NCI-H1092 (cell line): ENCODE measurements at regions not wholly inside any gene's neighbourhood (a gene's known extent, or its start where the extent isn't known, plus 50 kb on each side); places are given as distances from the start of the nearest gene placed in this dataset.

Experiments used
- DNase-seq: peaks from one replicate; lab custom pipeline; 2025; lab: John Stamatoyannopoulos, UW

GRCh38 chr18:71899183-71899582 lies 645.0 kb downstream of the CBLN2 start:
- no peak for DNase-seq

- DNase-seq = no peak
Observed at GRCh38 chr18:71887509-71887908, 656.6 kb downstream of the CBLN2 start.

GRCh38 chr18:71878226-71878625 lies 665.9 kb downstream of the CBLN2 start:
- DNase-seq = no peak

- no peak for DNase-seq
Observed at GRCh38 chr18:71873695-71874094, 670.4 kb downstream of the CBLN2 start.

- no peak for DNase-seq
Observed at GRCh38 chr18:71865888-71866287, 678.3 kb downstream of the CBLN2 start.

GRCh38 chr18:71850602-71851001 lies 693.5 kb downstream of the CBLN2 start:
- DNase-seq = no peak

- no peak for DNase-seq
Observed at GRCh38 chr18:71849407-71849806, 694.7 kb downstream of the CBLN2 start.

- no peak for DNase-seq
Observed at GRCh38 chr18:71846716-71847115, 697.4 kb downstream of the CBLN2 start.

- DNase-seq = no peak
Observed at GRCh38 chr18:71844814-71845213, 699.3 kb downstream of the CBLN2 start.

- no peak for DNase-seq
Observed at GRCh38 chr18:71842666-71843065, 701.5 kb downstream of the CBLN2 start.

- no peak for DNase-seq
Observed at GRCh38 chr18:71837547-71837946, 706.6 kb downstream of the CBLN2 start.

GRCh38 chr18:71832946-71833617 lies 711.1 kb downstream of the CBLN2 start:
- no peak for DNase-seq

GRCh38 chr18:71831039-71831438 lies 713.1 kb downstream of the CBLN2 start:
- no peak for DNase-seq

- DNase-seq = no peak
Observed at GRCh38 chr18:71827301-71827700, 716.8 kb downstream of the CBLN2 start.

GRCh38 chr18:71815305-71815704 lies 728.8 kb downstream of the CBLN2 start:
- no peak for DNase-seq

- no peak for DNase-seq
Observed at GRCh38 chr18:71809711-71810110, 734.4 kb downstream of the CBLN2 start.

- no peak for DNase-seq
Observed at GRCh38 chr18:71808616-71809015, 735.5 kb downstream of the CBLN2 start.

GRCh38 chr18:71807586-71807985 lies 736.6 kb downstream of the CBLN2 start:
- no peak for DNase-seq

GRCh38 chr18:71798986-71799673 lies 745.0 kb downstream of the CBLN2 start:
- no peak for DNase-seq

GRCh38 chr18:71797554-71797953 lies 746.6 kb downstream of the CBLN2 start:
- no peak for DNase-seq

GRCh38 chr18:71784777-71785176 lies 759.4 kb downstream of the CBLN2 start:
- no peak for DNase-seq

- DNase-seq = no peak
Observed at GRCh38 chr18:71760541-71760940, 783.6 kb downstream of the CBLN2 start.

- no peak for DNase-seq
Observed at GRCh38 chr18:71754246-71754645, 789.9 kb downstream of the CBLN2 start.

- no peak for DNase-seq
Observed at GRCh38 chr18:71743634-71744033, 800.5 kb downstream of the CBLN2 start.
